ENCODE measurements at regions not wholly inside any gene's neighbourhood (a gene's known extent, or its start where the extent isn't known, plus 50 kb on each side); places are given as distances from the start of the nearest gene placed in this dataset.

DNA sequence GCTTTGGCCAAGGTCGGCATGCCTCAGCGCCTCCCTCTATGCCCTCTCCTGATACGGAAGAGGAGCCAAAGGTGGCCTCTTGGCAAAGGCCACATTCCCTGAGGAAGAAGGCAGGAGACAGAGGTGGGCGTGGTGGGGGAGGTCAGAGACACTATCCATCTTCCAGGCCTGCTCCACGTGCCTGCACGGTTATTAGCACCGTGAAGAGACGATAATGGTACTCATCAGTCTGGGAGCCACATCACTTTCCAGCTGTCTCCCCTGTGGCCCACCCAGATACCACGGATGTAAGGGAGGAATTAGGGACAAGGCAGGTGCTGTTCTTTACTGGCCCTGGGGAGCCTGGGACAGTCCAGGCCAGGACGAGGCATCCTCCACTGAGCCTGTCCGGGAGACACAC is 354.3 kb downstream of the MN1 start:
- Histone ChIP-seq H3K4me1 (no peaks in the 10 kb centered on the region), H3K27me3 (no peaks in the 10 kb centered on the region), H3K36me3 (no peaks in the 10 kb centered on the region), H3K9me3 (no peaks in the 10 kb centered on the region), H3K4me3 (no peak overlapping the region), H3K27ac (no peak overlapping the region)
- 85% methylated on average over 11 of the region's 11 CpGs for WGBS
- TF ChIP-seq POLR2AphosphoS5 (IDR thresholded peaks at IDR 0.05), result no peak
- TF ChIP-seq EP300 (IDR thresholded peaks at IDR 0.05), result no peak
- TF ChIP-seq, protein P1, sequence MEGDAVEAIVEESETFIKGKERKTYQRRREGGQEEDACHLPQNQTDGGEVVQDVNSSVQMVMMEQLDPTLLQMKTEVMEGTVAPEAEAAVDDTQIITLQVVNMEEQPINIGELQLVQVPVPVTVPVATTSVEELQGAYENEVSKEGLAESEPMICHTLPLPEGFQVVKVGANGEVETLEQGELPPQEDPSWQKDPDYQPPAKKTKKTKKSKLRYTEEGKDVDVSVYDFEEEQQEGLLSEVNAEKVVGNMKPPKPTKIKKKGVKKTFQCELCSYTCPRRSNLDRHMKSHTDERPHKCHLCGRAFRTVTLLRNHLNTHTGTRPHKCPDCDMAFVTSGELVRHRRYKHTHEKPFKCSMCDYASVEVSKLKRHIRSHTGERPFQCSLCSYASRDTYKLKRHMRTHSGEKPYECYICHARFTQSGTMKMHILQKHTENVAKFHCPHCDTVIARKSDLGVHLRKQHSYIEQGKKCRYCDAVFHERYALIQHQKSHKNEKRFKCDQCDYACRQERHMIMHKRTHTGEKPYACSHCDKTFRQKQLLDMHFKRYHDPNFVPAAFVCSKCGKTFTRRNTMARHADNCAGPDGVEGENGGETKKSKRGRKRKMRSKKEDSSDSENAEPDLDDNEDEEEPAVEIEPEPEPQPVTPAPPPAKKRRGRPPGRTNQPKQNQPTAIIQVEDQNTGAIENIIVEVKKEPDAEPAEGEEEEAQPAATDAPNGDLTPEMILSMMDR (IDR thresholded peaks at IDR 0.05), result no peak
- no peak for TF ChIP-seq POLR2A (IDR thresholded peaks at IDR 0.05)
- no peak for DNase-seq (ENCODE audit: low spot score in 2 of 2)

DNA sequence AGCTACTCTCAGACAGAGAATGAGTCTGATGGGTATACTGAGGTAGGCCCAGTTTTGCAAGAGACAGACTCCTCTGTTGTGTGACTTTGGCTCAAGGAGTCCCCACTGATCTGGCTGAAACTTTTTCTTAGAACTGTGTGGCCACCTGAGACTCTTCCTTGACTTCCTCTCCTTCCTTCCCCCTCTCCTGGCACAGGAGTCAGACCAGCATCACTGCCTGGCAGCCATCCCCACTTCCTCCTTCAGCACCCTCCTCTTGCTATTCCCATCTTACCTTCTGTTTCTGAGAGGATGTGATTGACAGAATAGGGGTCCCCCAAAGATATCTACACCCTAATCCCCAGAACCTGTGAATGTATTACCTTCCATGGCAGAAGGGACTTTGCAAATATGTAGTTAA is 351.1 kb downstream of the MN1 start:
- no peak overlapping the region for H3K27ac ChIP-seq
- H3K36me3 ChIP-seq, result no peaks in the 10 kb centered on the region
- no peaks in the 10 kb centered on the region for H3K4me1 ChIP-seq
- no peaks in the 10 kb centered on the region for H3K27me3 ChIP-seq
- DNase-seq (ENCODE audit: low spot score in 2 of 2), result no peak
- TF ChIP-seq EP300 (IDR thresholded peaks at IDR 0.05) (no peak), POLR2AphosphoS5 (IDR thresholded peaks at IDR 0.05) (no peak), POLR2A (IDR thresholded peaks at IDR 0.05) (no peak)
- TF ChIP-seq, protein P1 (IDR thresholded peaks at IDR 0.05), result no peak
- no peak overlapping the region for H3K4me3 ChIP-seq
- no peaks in the 10 kb centered on the region for H3K9me3 ChIP-seq

DNA sequence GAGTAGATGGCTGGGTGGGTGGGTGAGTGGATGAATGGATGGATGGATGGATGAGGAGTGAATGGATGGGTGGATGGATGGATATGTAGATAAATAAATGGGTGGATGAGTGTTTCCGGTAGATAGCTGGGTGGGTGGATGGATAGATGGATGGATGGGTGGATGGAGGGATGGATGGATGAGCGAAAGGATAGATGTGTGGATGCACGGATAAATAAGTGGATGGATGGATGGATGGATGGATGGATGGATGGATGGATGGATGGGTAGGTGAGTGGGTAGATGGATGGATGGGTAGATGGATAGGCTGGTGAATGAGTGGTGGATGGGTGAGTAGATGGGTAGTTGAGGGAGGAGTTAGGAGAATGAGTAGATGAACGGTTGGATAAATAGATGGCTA is 349.3 kb downstream of the MN1 start:
- DNase-seq (ENCODE audit: low spot score in 2 of 2), result no peak
- 94% methylated on average over 4 of the region's 4 CpGs for WGBS
- Histone ChIP-seq H3K4me1 (no peaks in the 10 kb centered on the region), H3K36me3 (no peaks in the 10 kb centered on the region), H3K27ac (no peak overlapping the region), H3K4me3 (no peak overlapping the region), H3K27me3 (no peaks in the 10 kb centered on the region), H3K9me3 (no peaks in the 10 kb centered on the region)
- TF ChIP-seq POLR2A (IDR thresholded peaks at IDR 0.05) (no peak), POLR2AphosphoS5 (IDR thresholded peaks at IDR 0.05) (no peak), EP300 (IDR thresholded peaks at IDR 0.05) (no peak)
- TF ChIP-seq, protein P1 (IDR thresholded peaks at IDR 0.05), result no peak

DNA sequence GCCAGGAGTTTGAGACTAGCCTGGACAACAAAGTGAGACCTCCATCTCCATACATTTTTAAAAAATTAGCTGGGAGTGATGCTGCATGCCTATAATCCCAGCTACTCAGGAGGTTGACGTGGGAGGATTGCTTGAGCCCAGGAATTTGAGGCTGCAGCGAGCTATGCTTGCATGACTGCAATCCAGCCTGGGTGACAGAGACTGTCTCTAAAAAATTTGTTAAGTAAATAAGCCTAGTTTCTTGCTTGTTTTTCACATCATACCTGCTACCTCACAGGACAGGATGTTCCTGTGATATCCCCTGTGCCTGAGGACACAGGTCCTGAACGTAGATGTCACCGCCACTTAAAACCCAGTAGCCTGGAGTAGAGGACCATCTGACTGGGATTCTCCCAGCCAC is 348.6 kb downstream of the MN1 start:
- Histone ChIP-seq H3K9me3 (no peaks in the 10 kb centered on the region), H3K27ac (no peak overlapping the region), H3K27me3 (no peaks in the 10 kb centered on the region), H3K36me3 (no peaks in the 10 kb centered on the region), H3K4me1 (no peaks in the 10 kb centered on the region), H3K4me3 (no peak overlapping the region)
- TF ChIP-seq, protein P1 (IDR thresholded peaks at IDR 0.05), result no peak
- WGBS, result 90% methylated on average over 4 of the region's 4 CpGs
- DNase-seq (ENCODE audit: low spot score in 2 of 2), result no peak

DNA sequence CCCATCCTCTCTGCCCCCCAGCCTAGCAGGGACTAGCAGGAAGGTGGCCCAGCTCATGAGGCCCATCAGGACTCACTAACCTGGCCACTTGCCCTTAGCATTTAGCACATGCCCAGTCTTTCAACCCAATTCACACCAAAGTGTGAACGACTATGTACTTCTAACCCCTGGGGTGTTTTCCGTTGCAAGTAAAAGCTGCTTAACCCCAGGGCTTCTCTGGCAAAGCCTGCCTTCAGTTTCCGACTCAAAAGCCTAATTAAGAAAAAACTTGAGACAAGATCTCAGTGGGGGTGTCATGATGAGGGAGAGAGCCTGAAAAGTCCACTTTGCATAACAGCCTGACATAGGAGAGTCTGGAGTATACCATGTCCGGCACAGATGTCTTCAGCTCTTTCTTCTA is 347.8 kb downstream of the MN1 start:
- no peak for DNase-seq (ENCODE audit: low spot score in 2 of 2)
- WGBS, result 60% methylated on average over 4 of the region's 4 CpGs
- Histone ChIP-seq H3K36me3 (no peaks in the 10 kb centered on the region), H3K27ac (no peak overlapping the region), H3K9me3 (no peaks in the 10 kb centered on the region), H3K4me3 (no peak overlapping the region), H3K27me3 (no peaks in the 10 kb centered on the region), H3K4me1 (no peaks in the 10 kb centered on the region)
- TF ChIP-seq EP300 (IDR thresholded peaks at IDR 0.05) (no peak), POLR2A (IDR thresholded peaks at IDR 0.05) (no peak), POLR2AphosphoS5 (IDR thresholded peaks at IDR 0.05) (no peak)
- TF ChIP-seq, protein P1 (IDR thresholded peaks at IDR 0.05), result no peak

Data from suprapubic skin (tissue), 4 donors.